ENCODE measurements at regions not wholly inside any gene's neighbourhood (a gene's known extent, or its start where the extent isn't known, plus 50 kb on each side); places are given as distances from the start of the nearest gene placed in this dataset.

DNA sequence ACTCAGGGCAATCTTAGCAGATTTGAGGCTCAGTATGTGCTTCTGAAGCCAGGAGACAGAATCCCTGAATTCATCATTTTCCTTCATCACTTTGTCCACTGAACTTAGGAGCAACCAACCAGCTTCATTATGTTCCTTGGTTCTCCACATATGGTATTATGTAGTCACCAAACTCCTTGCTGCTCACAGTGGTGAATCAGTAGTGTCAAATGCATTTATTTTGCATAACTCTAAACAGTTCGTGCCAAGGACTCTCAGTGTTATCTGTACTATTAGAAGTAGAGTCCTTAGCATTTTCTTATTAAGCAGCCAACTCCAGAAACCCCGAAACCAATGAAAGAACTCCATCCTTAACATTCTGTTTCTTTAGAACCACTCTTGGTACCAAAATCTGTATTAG lies 466.9 kb upstream of the RGS6 start:
- H3K36me3 ChIP-seq (ENCODE audit: low read depth): peaks cover 19% of the 10 kb centered on the region; the same call in 1 of the 2 replicates
- no peaks in the 10 kb centered on the region for H3K9me3 ChIP-seq (ENCODE audit: insufficient read depth, low read depth)
- no peaks in the 10 kb centered on the region for H3K4me1 ChIP-seq (replicated peaks; ENCODE audit: insufficient read depth)
- intact Hi-C loops (cut with micrococcal nuclease; ENCODE audit: unreplicated experiment): no loop called here
- POLR2A ChIA-PET (ENCODE audit: unreplicated experiment): no interaction called here
- H3K4me2 ChIP-seq: no peak overlapping the region
- H4K20me1 ChIP-seq (ENCODE audit: insufficient read depth): peaks cover 6% of the 10 kb centered on the region
- no peak overlapping the region for H3K4me3 ChIP-seq
- DNase-seq: no peak
- H2AFZ ChIP-seq: no peak overlapping the region
- no peak overlapping the region for H3K27ac ChIP-seq
- CTCF ChIA-PET: no interaction called here
- peaks cover 23% of the 10 kb centered on the region; the same call in 1 of the 2 replicates for H3F3A ChIP-seq (ENCODE audit: insufficient read depth, low read depth)
- H3K27me3 ChIP-seq (ENCODE audit: insufficient read depth, low read depth): no peaks in the 10 kb centered on the region
- H3K79me2 ChIP-seq (ENCODE audit: low read depth): peaks cover 40% of the 10 kb centered on the region
- BruUV-seq (replicated peaks): no TSS peak
- H3K9me2 ChIP-seq (ENCODE audit: insufficient read depth): no peaks in the 10 kb centered on the region
- no peak for TF ChIP-seq EZH2 (IDR thresholded peaks at IDR 0.05; ENCODE audit: low read depth)
- TF ChIP-seq, protein P1, sequence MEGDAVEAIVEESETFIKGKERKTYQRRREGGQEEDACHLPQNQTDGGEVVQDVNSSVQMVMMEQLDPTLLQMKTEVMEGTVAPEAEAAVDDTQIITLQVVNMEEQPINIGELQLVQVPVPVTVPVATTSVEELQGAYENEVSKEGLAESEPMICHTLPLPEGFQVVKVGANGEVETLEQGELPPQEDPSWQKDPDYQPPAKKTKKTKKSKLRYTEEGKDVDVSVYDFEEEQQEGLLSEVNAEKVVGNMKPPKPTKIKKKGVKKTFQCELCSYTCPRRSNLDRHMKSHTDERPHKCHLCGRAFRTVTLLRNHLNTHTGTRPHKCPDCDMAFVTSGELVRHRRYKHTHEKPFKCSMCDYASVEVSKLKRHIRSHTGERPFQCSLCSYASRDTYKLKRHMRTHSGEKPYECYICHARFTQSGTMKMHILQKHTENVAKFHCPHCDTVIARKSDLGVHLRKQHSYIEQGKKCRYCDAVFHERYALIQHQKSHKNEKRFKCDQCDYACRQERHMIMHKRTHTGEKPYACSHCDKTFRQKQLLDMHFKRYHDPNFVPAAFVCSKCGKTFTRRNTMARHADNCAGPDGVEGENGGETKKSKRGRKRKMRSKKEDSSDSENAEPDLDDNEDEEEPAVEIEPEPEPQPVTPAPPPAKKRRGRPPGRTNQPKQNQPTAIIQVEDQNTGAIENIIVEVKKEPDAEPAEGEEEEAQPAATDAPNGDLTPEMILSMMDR (conservative IDR thresholded peaks at IDR 0.05): no peak

DNA sequence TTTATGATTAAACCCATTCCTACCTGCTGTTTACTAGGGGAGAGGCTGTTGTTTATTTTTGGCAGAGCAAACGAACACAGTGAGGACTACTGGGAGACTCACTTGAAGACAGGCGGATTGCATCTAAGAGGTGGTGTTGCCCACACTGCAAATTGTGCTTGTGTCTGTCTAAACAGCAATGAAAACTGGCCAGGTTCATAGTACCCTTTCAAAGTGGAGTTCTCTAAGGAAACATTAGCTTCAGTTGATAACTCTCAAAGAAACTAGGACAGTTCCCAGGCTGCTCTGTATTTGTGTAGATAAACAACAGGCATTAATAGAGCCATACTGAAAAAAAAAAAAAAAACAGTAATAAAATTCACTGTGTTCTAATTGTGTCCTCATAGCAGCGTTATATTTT lies 466.0 kb upstream of the RGS6 start:
- no peak for TF ChIP-seq EZH2 (IDR thresholded peaks at IDR 0.05; ENCODE audit: low read depth)
- TF ChIP-seq, protein P1 (conservative IDR thresholded peaks at IDR 0.05): no peak
- Histone ChIP-seq H2AFZ (no peak overlapping the region), H3K79me2 (ENCODE audit: low read depth) (peaks cover 47% of the 10 kb centered on the region), H3K4me2 (no peak overlapping the region), H3K4me1 (replicated peaks; ENCODE audit: insufficient read depth) (no peaks in the 10 kb centered on the region), H3K9me3 (ENCODE audit: insufficient read depth, low read depth) (no peaks in the 10 kb centered on the region), H3K4me3 (no peak overlapping the region), H3K27ac (no peak overlapping the region), H3F3A (ENCODE audit: insufficient read depth, low read depth) (peaks cover 23% of the 10 kb centered on the region; the same call in 1 of the 2 replicates), H3K36me3 (ENCODE audit: low read depth) (peaks cover 19% of the 10 kb centered on the region; the same call in 1 of the 2 replicates), H3K27me3 (ENCODE audit: insufficient read depth, low read depth) (no peaks in the 10 kb centered on the region), H4K20me1 (ENCODE audit: insufficient read depth) (peaks cover 6% of the 10 kb centered on the region), H3K9me2 (ENCODE audit: insufficient read depth) (0 out of 2 replicates have a peak, but pooled peaks cover under 1% of the 10 kb centered on the region)
- intact Hi-C loops (cut with micrococcal nuclease; ENCODE audit: unreplicated experiment): no loop called here
- no TSS peak for BruUV-seq (replicated peaks)
- ChIA-PET CTCF (no interaction called here), POLR2A (ENCODE audit: unreplicated experiment) (no interaction called here)
- no peak for DNase-seq

- peaks cover 52% of the 10 kb centered on the region for H3K79me2 ChIP-seq (ENCODE audit: low read depth)
- ChIA-PET POLR2A (ENCODE audit: unreplicated experiment) (no interaction called here), CTCF (no interaction called here)
- peaks cover 27% of the 10 kb centered on the region; the same call in 1 of the 2 replicates for H3F3A ChIP-seq (ENCODE audit: insufficient read depth, low read depth)
- no peak for DNase-seq
- intact Hi-C loops (cut with micrococcal nuclease; ENCODE audit: unreplicated experiment): no loop called here
- H3K27me3 ChIP-seq (ENCODE audit: insufficient read depth, low read depth): no peaks in the 10 kb centered on the region
- no peak for TF ChIP-seq EZH2 (IDR thresholded peaks at IDR 0.05; ENCODE audit: low read depth)
- TF ChIP-seq, protein P1 (conservative IDR thresholded peaks at IDR 0.05): no peak
- H3K4me3 ChIP-seq: no peak overlapping the region
- H3K9me3 ChIP-seq (ENCODE audit: insufficient read depth, low read depth): no peaks in the 10 kb centered on the region
- H3K4me2 ChIP-seq: no peak overlapping the region
- H3K9me2 ChIP-seq (ENCODE audit: insufficient read depth): 0 out of 2 replicates have a peak, but pooled peaks cover 4% of the 10 kb centered on the region
- H3K36me3 ChIP-seq (ENCODE audit: low read depth): peaks cover 19% of the 10 kb centered on the region; the same call in 1 of the 2 replicates
- peaks cover 6% of the 10 kb centered on the region for H4K20me1 ChIP-seq (ENCODE audit: insufficient read depth)
- no peaks in the 10 kb centered on the region for H3K4me1 ChIP-seq (replicated peaks; ENCODE audit: insufficient read depth)
- no peak overlapping the region for H3K27ac ChIP-seq
- BruUV-seq (replicated peaks): no TSS peak
- no peak overlapping the region for H2AFZ ChIP-seq
These were observed 465.3 kb upstream of the RGS6 start for GRCh38 chr14:71466946-71467345.

All from PC-9 (cell line).